Transverse colon (tissue), 4 donors: ENCODE measurements at regions not wholly inside any gene's neighbourhood (a gene's known extent, or its start where the extent isn't known, plus 50 kb on each side); places are given as distances from the start of the nearest gene placed in this dataset.
A peak's percentile ranks its signal among the peaks of the same experiment; 100 is the strongest.
"Not testable (repeated sequence)": the region's sequence is repeated elsewhere in the genome, so short reads cannot be mapped to it uniquely, and the experiment has no call there.

ENCODE experiments used
- DNase-seq: peaks from one replicate; pipeline ENCODE4 v3.0.0-alpha.2; 2019
- H3K27ac ChIP-seq, 4 donors: fragments of 200-600 bp; sonication (generic); 2 replicates each; pipeline ENCODE4 v1.5.1; 2016 to 2018; ENCODE audit warnings: inconsistent platforms in 4 of 4
- H3K27me3 ChIP-seq: fragments of 200-600 bp; sonication (generic); 2 replicates; pipeline ENCODE4 v1.5.1; 2017; ENCODE audit warnings: inconsistent platforms
- H3K36me3 ChIP-seq, 4 donors: fragments of 200-600 bp; sonication (generic); 2 replicates each; pipeline ENCODE4 v1.5.1; 2017 to 2019; ENCODE audit warnings: inconsistent platforms in 4 of 4
- H3K4me1 ChIP-seq, 4 donors: fragments of 200-600 bp; sonication (generic); 2 replicates each; pipeline ENCODE4 v1.5.1; 2017 to 2020; ENCODE audit warnings: inconsistent platforms in 4 of 4
- H3K4me3 ChIP-seq, 4 donors: fragments of 200-600 bp; sonication (generic); 1 replicate in 1 of 4; 2 replicates in 3 of 4; pipeline versions ENCODE4 v1.5.1 to v1.6.1; 2017 to 2019; ENCODE audit warnings: inconsistent platforms in 4 of 4
- H3K9me3 ChIP-seq, 2 donors: fragments of 200-600 bp; sonication (generic); 2 replicates each; pipeline ENCODE4 v1.5.1; 2017 to 2019; ENCODE audit warnings: inconsistent platforms in 2 of 2
- CTCF ChIP-seq, 5 experiments: fragments of 200-600 bp in 3 of 5; fragments of 450-650 bp in 2 of 5; sonication (generic) in 3 of 5; IDR thresholded peaks; 1 replicate in 2 of 5; 2 replicates in 3 of 5; pipeline ENCODE4 v1.5.1; 2016 to 2017; ENCODE audit warnings: antibody characterized with exemption in 5 of 5, inconsistent platforms in 3 of 5, mild to moderate bottlenecking in 2 of 5, moderate library complexity in 1 of 5
- EP300 ChIP-seq: sonication (generic); formaldehyde crosslinking; IDR thresholded peaks from one replicate; pipeline ENCODE4 v1.6.1; 2017; ENCODE audit warnings: antibody characterized with exemption, low read depth
- POLR2A ChIP-seq: fragments of 450-650 bp; IDR thresholded peaks from one replicate; pipeline ENCODE4 v1.6.1; 2016; ENCODE audit warnings: antibody characterized with exemption, mild to moderate bottlenecking, moderate library complexity
- POLR2AphosphoS5 ChIP-seq, 3 donors: sonication (generic); formaldehyde crosslinking; IDR thresholded peaks; one replicate each; pipeline ENCODE4 v1.6.1; 2016; ENCODE audit warnings: antibody characterized with exemption in 3 of 3
- WGBS, 2 donors: methylation state at CpG; one replicate each; pipeline ENCODE4 v1.1.5; 2018; ENCODE audit warnings: low coverage in 1 of 2; 5-methylcytosine and 5-hydroxymethylcytosine counted together
- in situ Hi-C, 4 donors: fragments of 200-750 bp; cut with MboI; loops; one replicate each; pipeline versions ENCODE4 v1.15.0 to v1.15.1; 2017; ENCODE audit warnings: low sequenced_read_pairs in 3 of 4, low pct_ligation_motif_present in 1 of 4, low pct_unique_long_range_greater_than_20kb in 1 of 4
- intact Hi-C: fragments of 100-400 bp; cut with DNase I; formaldehyde crosslinking; loops from one replicate; pipeline ENCODE4 v1.15.1; 2023; ENCODE audit warnings: low total_unique reads

GRCh38 chr5:1601565-1601964 lies 77.8 kb upstream of the LPCAT1 start:
- H3K27ac ChIP-seq, H3K9me3 ChIP-seq, in situ Hi-C loops, H3K27me3 ChIP-seq, H3K4me1 ChIP-seq, H3K4me3 ChIP-seq, intact Hi-C loops, H3K36me3 ChIP-seq: not testable (repeated sequence)
- 41% methylated on average over 9 of the region's 9 CpGs; no CpG with 5 or more reads in 1 of the 2 donors for WGBS, 2 donors
- peak in 4 of 5 experiments; percentile 16 to 40 (median 32) for TF ChIP-seq CTCF (IDR thresholded peaks at IDR 0.05)
- DNase-seq, result peak; percentile 42

GRCh38 chr5:1598950-1599737 lies 75.4 kb upstream of the LPCAT1 start:
- peak in 2 of 5 experiments; percentile 13 to 14 for TF ChIP-seq CTCF (IDR thresholded peaks at IDR 0.05)
- H3K4me3 ChIP-seq, in situ Hi-C loops, H3K9me3 ChIP-seq, H3K36me3 ChIP-seq, H3K4me1 ChIP-seq, DNase-seq, H3K27ac ChIP-seq, intact Hi-C loops, H3K27me3 ChIP-seq: not testable (repeated sequence)
- 71 to 83% methylated on average over 4 to 5 of the region's 5 CpGs for WGBS, 2 donors

- DNase-seq, in situ Hi-C loops, intact Hi-C loops, H3K9me3 ChIP-seq, H3K27ac ChIP-seq, H3K4me3 ChIP-seq, H3K36me3 ChIP-seq, H3K27me3 ChIP-seq: not testable (repeated sequence)
- WGBS, 2 donors, result 84 to 85% methylated on average over 3 of the region's 3 CpGs
- H3K4me1 ChIP-seq, result peaks cover 0 to 10% (median 3%) of the 10 kb centered on the region in 4 donors
Measured at GRCh38 chr5:1597093-1597473, 73.3 kb upstream of the LPCAT1 start.

GRCh38 chr5:1596462-1597092 lies 72.8 kb upstream of the LPCAT1 start:
- H3K9me3 ChIP-seq, H3K4me3 ChIP-seq, H3K27me3 ChIP-seq, DNase-seq, in situ Hi-C loops, H3K36me3 ChIP-seq, H3K27ac ChIP-seq, intact Hi-C loops: not testable (repeated sequence)
- WGBS, 2 donors, result 60 to 70% methylated on average over 3 to 8 of the region's 8 CpGs
- peaks cover 0 to 10% (median 3%) of the 10 kb centered on the region in 4 donors for H3K4me1 ChIP-seq

- in situ Hi-C loops, result no loop called here
- Histone ChIP-seq H3K4me3 (peak overlapping the region; percentile 42 to 60 (median 52)), H3K27me3 (no peaks in the 10 kb centered on the region), H3K27ac (peak overlapping the region; percentile 47 to 72 (median 63)), H3K9me3 (no peaks in the 10 kb centered on the region), H3K36me3 (no peaks in the 10 kb centered on the region), H3K4me1 (peaks cover 0 to 10% (median 3%) of the 10 kb centered on the region in 4 donors)
- intact Hi-C loops, result no loop called here
- WGBS, 2 donors, result 12 to 60% methylated on average over 1 to 47 of the region's 78 CpGs
- TF ChIP-seq EP300, result no peak
- no peak for TF ChIP-seq POLR2A
- peak; percentile 34 to 49 (median 41) for TF ChIP-seq CTCF (IDR thresholded peaks at IDR 0.05)
- peak in 2 of 3 donors; percentile 26 to 57 for TF ChIP-seq POLR2AphosphoS5 (IDR thresholded peaks at IDR 0.05)
- peak; percentile 84 for DNase-seq
Measured at GRCh38 chr5:1594357-1595106, 70.8 kb upstream of the LPCAT1 start.
